Astrocyte of the hippocampus (primary cell): ENCODE measurements at regions not wholly inside any gene's neighbourhood (a gene's known extent, or its start where the extent isn't known, plus 50 kb on each side); places are given as distances from the start of the nearest gene placed in this dataset.

Experiments
- DNase-seq: peaks from one replicate; pipeline ENCODE4 v3.0.0; 2011; ENCODE audit warnings: low read depth, low spot score

DNA sequence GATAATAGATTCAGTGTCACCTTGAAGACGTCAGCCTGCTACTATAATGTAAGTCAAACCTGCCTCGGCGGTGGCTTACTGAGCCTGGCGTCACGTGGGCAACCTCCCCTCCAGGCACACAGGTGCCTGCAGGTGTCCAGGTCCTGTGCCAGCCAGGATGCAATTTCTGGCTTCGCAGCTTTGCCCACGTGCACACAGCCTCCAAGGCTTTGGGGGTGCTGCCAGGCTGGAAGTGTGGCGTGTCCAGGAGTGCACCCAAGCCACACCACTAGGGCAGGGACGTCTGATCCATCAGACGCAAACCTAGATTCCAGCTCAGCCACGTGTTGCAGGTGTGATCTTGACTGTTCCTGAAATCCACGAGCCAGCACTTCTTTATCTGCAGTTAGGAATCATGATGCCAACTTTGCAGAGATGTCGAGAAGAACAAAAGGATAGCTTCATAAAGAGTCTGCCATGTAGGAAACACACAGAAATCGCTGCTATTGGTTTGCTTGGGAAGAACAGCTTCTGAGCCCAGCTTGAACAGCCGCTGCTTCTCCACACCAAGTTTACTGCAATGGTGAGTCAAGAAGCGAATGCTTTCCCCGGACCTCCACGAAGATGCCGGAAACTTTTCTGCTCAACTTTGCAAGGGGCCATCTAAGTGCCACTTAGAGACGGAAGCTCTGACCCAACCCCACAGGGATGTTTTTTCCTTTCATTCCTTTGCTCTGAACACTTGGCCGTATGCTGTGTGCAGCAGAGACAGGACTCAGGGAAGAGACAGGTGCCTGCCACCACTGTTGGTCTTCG, 84.2 kb upstream of the SALL3 start:
- no peak for DNase-seq

DNA sequence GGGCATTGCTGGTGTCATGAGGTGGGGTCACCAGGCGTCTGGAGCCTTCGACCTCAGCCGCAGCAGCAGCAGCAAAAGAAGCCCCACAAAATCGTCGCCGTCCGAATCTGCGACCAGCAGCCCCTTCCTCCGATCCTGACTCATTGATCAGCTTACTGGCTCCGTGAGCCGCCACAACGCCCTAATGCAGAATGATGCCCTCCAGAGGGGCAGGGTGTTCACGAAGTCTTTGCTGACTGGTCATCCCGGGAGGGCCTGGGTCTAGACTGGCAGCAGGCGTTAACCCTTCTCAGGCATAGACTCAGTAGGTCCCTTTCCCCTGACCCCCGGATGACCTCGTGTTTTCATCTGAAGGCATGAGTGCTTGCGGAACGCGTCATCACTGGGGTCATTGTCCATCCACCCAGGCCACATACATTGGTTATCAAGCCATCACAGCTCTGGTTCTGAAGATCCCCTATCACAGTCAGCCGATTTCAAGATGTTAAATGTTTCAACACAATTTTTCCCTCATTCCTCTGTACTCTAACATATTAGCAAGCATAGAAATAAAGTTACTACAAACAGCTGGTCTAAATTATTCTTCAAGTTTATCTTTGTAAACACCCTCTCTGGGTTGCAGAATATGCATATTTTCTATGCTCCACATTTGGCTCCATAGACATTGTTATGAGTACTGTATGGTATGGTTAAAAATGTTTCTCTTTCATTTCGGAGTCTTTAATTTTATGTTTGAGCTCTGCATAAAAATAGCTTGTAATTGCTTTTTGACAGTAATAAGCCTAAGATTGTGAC, 83.3 kb upstream of the SALL3 start:
- no peak for DNase-seq

DNA sequence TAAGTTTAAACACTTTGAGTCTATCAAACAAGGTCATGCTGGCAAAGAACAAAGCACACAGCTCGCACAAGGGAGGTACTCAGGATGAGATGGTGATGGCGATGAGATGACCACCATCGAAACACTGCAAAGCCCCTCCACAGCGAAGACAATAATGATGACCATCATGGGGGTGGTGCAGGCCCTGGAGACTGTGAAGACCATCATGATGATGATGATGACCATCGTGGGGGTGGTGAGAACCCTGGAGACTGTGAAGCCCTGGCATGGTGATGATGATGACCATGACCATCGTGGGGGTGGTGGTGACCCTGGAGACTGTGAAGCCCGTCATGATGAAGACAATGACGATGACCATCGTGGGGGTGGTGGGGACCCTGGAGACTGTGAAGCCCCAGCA, 81.6 kb upstream of the SALL3 start:
- DNase-seq = no peak

DNA sequence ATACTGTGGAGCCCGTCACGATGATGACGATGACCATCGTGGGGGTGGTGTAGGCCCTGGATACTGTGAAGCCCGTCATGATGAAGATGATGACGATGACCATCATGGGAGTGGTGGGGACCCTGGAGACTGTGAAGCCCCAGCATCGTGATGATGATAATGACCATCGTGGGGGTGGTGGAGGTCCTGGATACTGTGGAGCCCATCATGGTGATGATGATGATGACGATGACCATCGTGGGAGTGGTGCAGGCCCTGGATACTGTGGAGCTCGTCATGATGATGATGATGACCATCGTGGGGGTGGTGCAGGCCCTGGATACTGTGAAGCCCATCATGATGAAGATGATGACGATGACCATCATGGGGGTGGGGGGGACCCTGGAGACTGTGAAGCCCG, 81.0 kb upstream of the SALL3 start:
- no peak for DNase-seq

DNA sequence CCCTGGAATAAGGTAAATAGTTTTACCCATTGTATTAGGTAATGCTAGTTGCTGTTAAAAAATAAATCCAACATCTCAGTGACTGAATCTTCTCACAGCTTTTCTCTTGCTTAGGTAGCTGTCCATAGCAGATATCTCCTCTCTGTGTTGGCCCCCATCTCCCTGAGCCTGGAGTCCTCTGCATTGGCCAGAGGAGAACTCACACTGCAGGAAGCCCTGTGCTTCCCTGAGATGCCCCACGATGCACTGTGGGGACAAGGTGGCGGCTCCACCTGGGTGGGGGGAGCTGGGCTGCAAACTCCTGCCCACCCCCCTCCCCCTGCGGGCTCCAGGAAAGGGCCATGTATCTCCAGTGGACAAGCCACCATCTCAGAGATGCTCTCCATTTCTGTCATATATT, 80.4 kb upstream of the SALL3 start:
- no peak for DNase-seq

DNA sequence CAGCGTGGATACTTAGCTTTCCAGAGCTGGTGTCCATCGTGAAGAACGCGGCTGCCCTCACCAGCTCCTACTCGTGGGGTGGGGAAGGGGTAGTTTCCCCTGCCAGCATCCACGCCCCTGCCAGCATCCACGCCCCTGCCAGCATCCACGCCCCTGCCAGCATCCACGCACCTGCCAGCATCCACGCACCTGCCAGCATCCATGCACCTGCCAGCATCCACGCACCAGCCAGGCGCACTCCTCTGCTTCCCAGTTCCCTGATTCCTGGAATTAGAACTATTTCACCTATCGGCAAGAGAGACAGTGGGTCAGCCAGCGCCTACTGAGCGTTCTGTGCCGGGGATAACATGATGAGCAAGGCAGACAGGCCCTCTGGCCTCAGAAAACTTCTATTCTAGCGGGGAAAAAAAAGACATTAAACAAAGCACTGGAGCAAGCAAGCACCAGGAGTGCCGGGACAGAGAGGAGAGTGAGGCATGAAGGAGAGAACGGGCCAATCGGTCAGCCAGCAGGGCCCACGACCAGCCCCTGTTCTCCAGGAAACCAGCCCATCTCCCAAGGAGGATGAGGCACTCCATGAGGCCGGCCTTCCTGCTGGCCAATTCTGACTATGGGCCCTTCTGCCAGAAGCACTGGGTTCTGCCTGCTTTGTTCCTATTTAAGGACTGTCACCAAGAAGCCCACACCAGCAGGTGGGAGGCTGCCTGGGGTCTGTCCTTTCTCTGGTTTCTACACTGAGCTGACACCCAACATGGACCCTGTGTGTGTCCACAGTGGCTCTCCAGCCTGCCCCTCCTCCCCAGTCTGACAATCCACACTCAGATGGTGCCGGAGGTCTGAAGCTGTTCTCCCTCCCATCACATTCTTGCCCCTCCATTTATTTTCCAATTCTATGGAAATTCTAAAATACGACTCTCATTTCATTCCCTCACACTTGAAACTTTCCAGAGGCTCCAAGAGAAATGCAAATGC, 78.4 kb upstream of the SALL3 start:
- no peak for DNase-seq

DNA sequence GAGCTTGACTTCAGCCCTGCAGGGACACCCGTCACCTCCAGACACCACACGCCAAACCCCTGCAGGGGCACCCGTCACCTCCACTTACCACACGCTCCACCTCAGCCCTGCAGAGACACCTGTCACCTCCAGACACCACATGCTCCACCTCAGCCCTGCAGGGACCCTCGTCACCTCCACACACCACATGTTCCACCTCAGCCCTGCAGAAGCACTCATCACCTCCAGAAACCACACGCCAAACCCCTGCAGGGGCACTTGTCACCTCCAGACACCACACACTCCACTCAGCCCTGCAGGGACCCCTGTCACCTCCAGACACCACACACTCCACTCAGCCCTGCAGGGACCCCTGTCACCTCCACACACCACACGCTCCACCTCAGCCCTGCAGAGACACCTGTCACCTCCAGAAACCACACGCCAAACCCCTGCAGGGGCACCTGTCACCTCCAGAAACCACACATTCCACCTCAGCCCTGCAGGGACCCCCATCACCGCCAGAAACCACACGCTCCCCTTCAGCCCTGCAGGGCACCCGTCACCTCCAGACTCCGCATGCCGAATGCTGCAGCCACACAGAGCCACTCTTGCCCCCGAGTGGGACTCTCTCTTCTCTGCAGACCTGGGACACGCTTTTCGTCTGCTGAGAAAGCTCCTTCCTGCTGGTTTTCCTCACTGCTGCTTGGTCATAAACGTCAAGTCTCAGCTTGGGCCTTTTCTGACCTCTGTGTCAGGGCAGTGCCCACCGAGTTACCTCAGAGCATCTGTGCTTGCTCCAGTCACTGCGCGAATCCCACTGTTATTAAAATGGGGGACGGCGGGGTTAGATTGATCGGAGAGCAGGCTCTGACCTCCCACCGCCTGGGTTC, 77.5 kb upstream of the SALL3 start:
- no peak for DNase-seq

DNA sequence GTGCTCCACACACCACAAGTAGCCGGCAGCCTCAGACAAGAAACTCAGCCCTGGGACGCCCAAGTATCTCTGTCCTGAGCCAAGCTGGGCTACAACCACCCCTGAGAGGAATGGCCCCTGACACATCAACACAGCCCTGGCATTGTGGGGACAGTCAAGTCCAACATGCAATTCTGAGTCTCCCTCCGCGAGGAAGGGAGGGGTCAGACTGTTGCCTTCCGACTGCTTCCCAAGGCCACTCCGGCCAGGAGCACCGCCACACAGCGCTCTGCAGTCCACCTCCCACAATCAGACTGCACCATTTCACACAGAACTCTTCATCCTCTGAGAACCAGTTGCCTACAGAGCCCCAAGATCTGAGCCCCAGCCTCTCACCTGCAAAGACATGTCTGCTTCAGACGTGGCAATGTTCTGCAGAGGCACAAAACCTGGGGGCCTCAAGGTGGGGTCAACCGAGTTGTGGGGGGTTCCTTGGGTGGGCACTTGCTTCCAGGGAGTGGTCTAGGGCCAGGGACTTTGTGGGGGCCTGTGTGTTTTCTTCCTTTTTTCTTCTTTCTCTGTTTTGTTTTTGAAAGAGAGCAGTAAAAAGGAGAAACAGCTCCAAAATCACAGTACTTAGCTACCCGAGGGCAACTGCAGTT, 76.7 kb upstream of the SALL3 start:
- no peak for DNase-seq

DNA sequence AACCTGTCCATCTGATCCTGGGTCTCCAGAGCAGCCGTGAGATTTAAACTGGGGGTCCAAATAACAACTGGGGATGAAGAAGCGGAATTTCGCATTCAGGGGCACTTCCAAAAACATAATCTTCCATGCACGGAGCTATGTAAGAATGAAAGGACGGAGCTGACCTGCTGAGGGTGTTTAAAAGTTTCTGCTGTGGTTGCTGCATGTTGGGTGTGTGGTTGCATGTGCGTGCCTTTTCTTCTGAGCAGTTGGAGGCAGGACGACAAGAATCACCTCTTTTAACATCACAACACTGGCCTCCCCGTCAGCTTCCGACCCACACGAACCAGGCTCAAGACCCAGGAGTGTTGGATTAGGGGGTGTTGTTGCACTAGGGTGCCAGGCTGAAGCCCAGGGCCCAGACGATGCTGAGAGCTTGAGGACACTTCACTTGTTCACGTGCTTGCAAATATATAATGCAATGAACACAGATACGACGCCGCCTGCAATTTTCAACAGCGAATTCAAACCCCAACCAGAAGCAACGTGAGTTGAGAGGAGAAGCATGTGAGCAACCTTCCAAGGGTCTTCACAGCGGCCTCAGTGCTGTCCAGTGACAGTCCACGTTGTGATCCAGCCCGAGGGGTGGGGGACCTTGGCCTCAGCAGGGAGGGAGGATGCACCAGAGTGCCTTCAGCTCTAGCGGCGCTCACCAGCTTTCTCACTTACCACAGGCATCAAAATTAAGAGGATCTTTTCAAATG, 76.0 kb upstream of the SALL3 start:
- no peak for DNase-seq

DNA sequence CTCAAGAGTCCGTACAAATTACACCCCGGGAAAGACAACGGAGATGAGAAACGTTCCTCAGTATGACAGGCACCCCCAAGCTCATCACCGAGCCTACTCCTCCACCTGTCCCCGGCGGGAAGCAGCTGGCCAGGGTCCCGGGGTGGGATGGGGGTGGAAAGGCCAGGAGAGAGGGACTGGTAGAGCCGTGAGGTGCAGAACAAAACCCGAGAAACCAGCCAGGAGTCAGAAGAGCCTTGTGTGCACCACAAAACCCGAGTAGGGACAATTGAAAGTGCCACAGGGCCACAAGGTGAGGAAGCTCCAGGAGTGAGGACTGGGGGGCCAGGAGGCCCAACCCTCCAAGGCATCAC, 75.5 kb upstream of the SALL3 start:
- no peak for DNase-seq

DNA sequence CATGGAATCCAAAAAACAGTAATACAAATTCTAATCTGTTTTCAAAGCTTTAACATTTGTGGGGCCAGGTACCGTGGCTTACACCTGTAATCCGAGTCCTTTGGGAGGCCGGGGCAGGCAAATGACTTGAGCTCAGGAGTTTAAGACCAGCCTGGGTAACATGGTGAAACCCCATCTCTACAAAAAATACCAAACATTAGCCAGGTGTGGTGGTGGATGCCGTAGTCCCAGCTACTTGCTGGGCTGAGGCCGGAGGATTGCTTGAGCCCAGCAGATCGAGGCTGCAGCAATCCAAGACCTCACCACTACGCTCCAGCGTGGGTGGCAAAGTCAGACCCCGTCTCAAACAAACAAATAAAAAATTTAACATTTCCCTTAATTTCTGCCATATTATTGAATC, 74.3 kb upstream of the SALL3 start:
- no peak for DNase-seq

DNA sequence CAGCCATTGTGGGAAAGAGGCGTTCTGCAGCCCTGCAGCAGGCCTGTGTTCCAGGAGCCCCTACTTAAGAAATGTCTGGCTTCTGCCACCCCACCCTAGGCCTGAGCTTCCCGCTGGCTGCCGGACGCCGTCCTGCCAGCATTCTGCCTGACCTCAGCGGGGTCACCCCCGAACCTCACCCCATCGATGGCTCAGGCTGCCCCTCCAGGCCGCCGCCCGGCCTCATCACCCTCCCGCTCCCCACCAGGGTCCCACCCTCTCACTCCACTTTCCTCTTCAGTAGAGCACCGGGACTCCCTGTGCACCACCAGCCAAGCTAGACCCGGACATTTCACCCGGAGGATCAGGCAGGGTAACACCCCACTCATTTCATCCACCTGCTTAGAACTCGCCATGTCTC, 73.6 kb upstream of the SALL3 start:
- DNase-seq = no peak

DNA sequence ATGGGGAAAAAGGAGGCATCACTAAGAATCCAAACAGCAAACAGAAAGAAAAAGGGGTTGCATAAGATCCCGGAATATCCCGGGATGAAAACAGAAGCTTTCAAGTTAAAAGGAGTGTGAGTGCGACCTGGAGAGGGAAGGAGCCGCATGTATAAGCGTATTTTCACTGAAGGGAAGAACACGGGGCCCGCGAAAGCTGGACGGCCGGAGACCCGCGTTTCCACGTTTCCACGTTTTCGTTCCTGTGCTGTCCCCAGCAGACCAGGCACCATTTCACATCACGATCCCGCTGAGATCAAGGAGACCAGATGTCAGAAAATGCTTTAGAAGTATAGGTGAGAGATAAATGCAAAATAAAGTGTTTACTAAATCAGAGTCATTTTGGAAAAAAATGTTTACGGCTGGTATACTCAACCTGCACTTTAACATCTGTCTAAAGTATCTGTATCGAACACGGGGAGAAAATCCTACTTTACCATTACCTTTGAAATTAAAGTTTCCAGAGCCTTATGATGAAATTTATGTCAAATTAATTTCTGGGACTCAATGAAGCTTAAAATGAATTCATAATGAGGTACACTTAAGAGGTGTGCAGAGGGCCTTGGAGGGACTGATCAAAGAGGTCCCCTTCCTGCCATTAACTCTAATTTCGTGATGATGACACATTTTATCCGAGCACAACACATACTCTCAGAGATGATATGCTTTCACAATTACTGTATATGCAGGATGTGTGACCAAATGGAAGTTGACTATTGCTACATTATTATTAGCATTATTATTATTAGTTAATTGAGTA, 71.0 kb upstream of the SALL3 start:
- no peak for DNase-seq

DNA sequence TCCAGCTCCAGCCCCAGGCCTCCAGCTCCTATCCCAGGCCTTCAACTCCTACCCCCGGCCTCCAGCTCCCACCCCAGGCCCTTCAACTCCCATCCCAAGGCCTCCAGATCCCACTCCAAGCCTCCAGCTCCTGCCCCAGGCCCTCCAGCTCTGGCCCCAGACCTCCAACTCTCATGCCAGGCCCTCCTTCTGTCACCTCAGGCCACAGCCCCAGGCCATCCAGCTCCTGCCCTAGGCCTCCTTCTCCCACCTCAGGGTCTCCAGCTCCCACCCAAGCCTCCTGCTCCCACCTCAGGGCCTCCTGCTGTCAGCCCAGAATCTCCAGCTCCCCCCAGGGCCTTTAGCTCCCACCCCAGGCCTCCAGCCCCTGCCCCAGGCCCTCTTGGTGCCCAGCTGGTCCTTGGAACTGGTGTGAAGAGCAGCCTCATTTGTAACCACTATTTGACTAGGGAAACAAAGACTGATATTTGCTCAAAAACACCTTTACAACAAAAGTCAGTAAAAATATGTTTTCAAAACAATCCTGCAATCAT, 67.8 kb upstream of the SALL3 start:
- no peak for DNase-seq

DNA sequence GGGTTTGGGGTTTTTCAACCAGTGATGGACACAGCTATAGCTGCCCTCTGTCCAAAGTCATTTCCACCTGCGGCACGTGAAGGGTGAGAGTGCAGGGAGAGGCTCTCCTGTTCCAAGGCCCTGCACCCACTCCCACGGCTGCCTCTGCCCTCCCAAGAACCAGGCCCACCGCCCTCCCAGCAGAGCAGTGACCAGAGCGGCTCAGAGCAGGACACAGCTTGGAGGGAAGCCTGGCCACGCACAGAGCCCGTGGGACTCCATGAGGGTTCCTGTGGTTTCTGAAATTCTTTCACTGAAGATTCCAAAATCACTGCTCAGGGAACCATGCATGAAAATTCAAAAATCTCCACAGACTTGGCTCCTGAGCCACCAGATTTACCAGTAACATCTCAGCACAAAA, 67.3 kb upstream of the SALL3 start:
- DNase-seq = no peak

DNA sequence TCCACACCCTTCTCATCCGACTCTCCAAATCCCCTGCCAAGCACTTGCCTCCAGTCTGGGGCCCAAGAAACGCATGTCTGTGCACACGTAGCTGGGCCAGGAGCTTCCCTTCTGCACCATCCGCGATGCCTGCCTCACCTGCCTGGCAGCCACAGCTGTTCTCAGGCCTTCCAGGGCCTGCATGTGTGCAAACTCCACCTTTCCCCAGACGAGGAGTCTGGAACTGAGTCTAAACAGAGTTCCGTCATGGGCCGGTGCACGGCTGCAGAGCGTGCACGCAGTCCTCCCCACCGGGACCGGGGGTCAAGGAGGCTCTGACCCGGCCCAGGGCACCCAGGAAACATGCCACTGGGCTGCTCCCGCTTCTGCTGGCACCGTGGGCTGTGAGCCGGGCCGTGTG, 66.8 kb upstream of the SALL3 start:
- no peak for DNase-seq

DNA sequence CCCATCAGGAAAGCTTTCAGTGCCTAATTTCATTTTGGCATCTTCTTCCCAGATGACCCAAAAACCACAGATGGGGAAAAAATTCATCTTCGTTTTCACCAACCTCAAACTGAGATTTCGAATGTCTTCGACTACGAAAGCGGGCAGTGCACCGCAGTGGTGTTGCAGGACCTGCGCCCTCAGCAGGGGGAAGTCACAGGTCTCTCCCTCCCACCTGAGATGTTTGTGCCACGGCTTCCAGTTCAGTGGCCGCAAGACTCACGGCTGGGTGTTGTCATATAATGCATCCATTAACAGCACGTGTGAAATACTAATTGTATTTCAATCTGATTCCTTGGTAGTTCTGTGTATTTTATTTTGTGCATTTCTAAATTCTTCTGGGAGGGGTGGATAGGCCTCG, 66.2 kb upstream of the SALL3 start:
- no peak for DNase-seq

DNA sequence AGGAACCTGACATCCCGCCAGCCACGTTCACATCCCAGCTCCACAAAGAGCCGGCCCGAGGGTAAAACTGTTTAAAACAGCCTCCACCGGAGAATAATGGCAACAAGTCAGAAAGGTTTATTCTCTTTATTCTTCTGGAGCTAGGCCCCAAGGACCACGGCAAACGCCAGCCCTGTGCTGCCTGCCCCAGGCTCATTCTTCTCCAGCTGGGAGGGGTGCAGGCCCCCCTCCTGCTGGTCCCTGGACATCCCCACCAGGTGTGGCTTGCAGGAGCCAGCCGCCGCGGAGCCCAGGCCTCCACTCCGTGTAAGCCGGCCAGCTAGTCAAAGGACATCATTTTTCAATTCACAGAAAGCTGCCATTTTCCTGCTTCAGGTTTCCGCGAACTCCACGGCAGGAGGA, 65.8 kb upstream of the SALL3 start:
- no peak for DNase-seq
